Limb (tissue), 2 donors: ENCODE measurements at regions not wholly inside any gene's neighbourhood (a gene's known extent, or its start where the extent isn't known, plus 50 kb on each side); places are given as distances from the start of the nearest gene placed in this dataset.
A peak's percentile ranks its signal among the peaks of the same experiment; 100 is the strongest.

Experiments used
- DNase-seq, 2 donors: peaks; one replicate each; pipeline ENCODE4 v3.0.0-alpha.2; 2016; ENCODE audit errors: extremely low spot score in 2 of 2

DNA sequence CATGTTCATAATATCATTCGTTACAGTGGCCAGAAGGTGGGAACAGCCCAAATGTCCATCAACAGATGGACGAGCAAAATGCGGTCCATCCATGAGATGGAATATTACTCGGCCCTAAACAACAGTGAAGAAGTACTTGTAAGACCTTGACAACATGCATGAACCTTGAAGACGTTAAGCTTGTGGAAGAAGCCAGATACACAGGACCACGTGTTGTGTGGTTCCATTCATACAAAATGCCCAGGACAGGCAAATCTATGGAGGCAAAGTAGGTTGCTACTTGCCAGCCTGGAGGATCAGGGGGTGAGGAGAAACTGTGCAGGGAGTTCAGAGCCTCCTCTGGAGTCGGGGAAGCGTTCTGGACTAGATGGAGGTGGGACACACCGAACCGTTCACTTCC, 207.1 kb downstream of the ERMARD start:
- no peak for DNase-seq

GRCh38 chr6:169957351-169957963, 206.0 kb downstream of the ERMARD start:
- peak in 1 of 2 donors; percentile 28 for DNase-seq

DNA sequence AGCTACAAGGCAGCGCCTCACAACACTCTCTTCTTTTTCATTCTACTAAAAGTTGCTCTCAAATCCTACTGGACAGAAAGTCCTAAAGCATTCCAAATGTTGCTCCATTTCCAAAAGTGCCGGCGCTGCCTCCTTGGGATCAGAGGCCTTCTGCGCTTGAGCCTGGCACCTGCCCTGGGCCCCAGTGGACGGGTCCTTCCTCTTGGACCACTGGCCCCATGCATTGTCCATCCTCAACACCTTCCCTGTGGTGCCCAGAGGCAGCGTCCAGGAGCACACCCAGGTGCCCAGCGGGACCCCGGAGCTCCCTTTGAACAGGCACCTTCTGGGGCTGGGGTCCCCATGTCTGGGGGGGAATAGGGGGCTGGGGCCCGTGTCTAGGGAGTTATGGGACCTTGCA, 205.2 kb downstream of the ERMARD start:
- DNase-seq = no peak

DNA sequence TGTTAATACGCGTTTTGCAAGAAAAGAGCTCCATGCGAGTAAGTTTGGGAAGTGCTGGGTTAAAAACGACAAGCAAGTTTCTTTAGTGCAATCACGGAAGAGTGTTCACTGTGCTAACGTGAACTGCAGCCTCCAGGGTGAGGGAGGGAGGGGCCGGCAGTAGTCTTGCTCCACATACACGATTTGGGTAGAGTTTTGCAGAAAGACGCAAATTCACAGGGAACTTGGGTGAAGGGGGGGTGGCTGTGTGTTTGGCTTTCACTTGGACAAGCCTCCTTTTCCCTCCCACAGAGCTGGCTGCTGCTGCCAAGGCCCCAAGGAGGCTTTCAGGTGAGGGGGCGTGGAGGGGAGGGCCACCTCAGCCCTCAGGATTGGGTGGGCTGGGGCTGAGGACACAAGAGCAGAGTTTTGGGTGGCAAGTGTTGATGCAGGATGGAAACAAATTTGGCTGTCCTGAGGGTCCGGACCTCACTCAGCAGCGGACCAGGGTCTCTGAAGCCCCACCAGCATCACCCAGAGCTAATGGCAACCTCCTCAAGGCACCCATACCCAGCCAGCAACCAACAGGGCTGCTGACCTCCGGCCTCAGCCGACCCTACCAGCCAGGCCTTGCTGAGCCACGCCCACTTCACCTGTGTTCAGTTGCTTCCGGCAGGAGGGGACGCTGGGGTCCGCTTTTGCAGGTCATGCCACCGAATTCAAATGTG, 204.5 kb downstream of the ERMARD start:
- DNase-seq = no peak

DNA sequence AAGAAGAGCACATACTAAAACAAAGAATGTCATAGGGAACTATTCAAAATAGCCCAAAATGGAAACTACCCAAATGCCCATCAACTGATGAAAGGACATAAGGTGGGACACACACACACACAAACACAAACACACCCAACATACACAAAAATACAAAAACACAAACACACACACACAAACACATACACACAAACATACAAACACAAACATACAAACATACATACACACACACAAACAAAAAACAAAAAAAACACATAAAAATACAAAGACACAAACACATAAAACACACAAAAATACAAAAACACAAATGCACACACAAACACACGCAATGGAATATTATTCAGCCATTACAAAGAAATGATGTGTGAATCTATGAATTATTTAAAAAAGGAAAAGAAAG, 203.6 kb downstream of the ERMARD start:
- DNase-seq = no peak

GRCh38 chr6:169953686-169954085, 202.3 kb downstream of the ERMARD start:
- DNase-seq = no peak

GRCh38 chr6:169950558-169950957, 199.1 kb downstream of the ERMARD start:
- DNase-seq = no peak

DNA sequence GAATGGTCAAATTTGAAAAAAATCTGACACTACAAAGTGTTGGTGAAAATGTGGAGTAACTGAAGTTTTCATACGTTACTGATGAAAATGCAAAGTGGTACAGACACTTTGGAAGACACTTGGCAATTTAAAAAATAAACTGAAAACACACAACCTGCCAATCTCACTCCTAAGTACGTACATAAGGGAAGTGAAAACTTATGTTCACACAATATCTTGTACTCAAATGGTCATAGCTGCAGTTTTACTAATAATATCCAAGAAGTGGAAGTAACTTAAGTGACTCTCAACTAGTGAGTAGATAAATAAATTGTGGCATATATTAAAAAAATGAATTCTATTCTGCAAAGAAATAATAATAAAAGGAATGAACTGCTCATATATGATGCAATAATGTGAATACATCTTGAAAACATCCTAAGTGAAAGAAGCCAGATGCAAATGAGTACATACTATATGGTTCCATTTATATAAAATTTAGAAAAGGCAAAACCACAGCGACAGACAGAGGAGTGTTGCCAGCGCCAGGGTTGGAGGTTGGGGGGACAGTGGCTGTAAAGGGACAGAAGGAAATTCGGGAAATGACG, 198.2 kb downstream of the ERMARD start:
- DNase-seq = no peak

DNA sequence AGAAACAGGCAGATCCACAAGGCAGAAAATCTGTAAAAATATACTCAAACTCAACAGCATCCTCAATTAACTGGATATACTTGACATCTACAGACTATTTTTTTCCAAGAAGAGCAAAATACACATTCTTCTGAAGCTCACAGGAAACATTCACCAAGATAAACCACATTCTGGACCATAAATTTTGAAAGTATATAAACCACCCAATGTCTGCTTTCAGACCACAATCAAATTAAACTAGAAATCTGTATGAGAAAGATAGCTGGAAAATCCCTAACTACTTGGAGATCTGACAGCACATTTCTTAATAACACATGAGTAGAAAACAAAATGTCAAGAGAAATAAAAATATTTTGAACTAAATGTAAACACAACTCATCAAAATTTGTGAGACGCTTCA, 195.5 kb downstream of the ERMARD start:
- DNase-seq = no peak

GRCh38 chr6:169945117-169945516, 193.7 kb downstream of the ERMARD start:
- no peak for DNase-seq

- no peak for DNase-seq
Observed at GRCh38 chr6:169944415-169944814, 193.0 kb downstream of the ERMARD start.

GRCh38 chr6:169944061-169944337, 192.6 kb downstream of the ERMARD start:
- no peak for DNase-seq

DNA sequence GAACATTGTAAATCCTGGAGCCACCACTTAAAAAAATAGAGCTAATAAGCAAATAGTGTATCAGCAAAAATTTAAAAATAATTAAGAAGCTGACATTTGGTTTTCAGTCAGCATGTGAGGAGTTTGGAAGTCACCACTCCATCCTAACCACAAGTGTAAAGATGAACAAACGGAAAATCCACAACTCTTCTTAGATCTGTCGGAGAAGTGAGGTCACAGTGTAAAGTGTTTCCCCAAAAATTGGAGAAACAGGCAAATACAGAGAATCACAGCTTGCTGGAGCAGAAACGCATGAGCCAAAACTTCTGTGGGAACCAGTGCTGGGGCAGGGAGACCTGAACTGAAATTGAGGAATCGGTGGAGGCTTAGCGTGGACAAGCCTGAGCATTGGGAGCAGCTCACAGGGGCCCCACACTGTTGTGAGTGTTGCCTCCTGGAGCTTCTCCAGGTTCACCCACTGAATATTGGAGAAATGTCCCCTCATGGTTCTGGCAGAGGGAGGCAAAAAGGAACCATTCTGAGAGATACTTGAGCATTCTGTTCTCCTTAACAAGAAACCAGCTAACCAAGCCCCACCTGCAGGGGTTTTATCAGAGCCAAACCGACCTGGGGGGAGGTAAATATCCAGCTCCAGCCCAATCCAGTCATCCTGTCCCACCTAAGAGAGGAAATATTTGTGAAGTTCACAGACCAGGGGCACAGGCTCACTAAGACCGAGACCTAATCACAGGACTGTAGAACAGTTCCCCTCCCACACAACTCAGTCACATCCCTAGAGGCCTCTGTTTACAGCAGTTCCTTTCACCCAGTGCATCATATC, 192.0 kb downstream of the ERMARD start:
- DNase-seq = no peak

GRCh38 chr6:169942173-169942572, 190.8 kb downstream of the ERMARD start:
- no peak for DNase-seq

DNA sequence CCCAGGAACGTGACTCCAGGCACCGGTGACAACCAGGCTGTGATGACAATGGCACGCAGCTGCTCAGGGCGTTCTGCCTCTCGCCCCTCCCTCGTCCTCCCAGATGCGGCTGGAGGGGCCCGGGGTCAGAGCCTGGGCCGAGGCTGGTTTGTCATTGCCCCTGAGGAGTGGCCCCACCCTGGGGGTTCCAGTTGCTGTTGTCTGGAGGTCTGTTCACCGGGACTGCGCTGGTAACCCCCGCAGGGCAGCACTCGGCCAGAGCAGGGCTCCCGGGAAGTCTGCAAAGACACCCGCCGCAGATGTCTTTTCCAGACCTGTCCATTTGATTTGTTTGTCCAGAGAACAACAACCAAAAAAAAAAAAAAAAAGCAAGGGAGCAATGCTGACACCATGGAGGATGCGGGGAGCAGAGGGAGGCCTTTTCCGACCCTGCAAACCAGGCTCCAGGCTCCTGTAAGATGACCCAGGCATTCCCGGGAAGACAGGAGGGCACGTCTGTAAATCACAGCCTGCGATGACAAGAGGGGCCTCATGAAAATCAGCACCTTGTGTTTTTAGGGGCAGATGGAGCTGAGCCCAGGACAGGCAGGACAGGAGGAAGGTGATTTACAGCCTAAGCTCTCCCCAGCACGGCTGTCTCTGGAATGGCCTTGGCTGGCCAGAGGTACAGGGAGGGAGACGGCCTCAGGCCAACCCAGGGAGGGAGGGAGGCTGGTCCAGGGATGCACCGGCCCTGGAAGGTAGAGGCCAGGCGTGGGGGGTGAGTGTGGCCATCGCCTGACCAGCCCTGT, 189.3 kb downstream of the ERMARD start:
- peak in 1 of 2 donors; percentile 46 for DNase-seq

- DNase-seq = no peak
Observed at GRCh38 chr6:169939554-169940164, 188.2 kb downstream of the ERMARD start.

GRCh38 chr6:169938731-169939130, 187.3 kb downstream of the ERMARD start:
- DNase-seq = no peak

DNA sequence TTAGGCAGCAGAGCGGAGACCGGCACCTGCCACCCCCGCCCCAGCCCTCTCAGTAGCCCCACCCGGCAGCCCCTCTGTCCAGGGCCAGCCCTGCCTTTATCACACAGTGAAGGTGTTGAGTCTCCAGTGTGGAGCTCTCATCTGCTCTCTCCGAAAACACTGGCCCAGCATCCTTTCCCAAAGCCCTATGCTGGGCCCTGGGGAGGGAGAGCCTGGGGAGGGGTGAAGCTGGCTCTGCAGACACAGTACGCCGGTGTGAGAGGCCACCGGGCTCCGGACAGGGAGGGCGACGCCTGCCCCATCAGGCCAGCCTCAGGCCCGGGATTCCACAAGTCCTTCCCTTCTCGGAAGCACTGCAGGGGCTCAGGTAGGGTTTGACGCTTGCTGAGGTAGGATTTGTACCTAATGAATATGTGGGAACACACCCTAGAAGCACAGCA, 186.9 kb downstream of the ERMARD start:
- no peak for DNase-seq

GRCh38 chr6:169937389-169938261, 186.2 kb downstream of the ERMARD start:
- no peak for DNase-seq

- DNase-seq = no peak
Observed at GRCh38 chr6:169936355-169936975, 185.0 kb downstream of the ERMARD start.
